Stomach (tissue), 8 donors: ENCODE measurements at regions not wholly inside any gene's neighbourhood (a gene's known extent, or its start where the extent isn't known, plus 50 kb on each side); places are given as distances from the start of the nearest gene placed in this dataset.

Experiments used
- DNase-seq, 2 donors: peaks; one replicate each; pipeline versions ENCODE4 v3.0.0 to v3.0.0-alpha.2; 2013 to 2019
- H3K27ac ChIP-seq, 5 donors: fragments of 200-600 bp in 4 of 5; sonication (generic) in 4 of 5; one replicate each; pipeline ENCODE4 v1.5.1; 2013 to 2019; ENCODE audit warnings: mild to moderate bottlenecking in 1 of 5, moderate library complexity in 1 of 5
- H3K27me3 ChIP-seq, 3 donors: fragments of 200-600 bp; sonication (generic); one replicate each; pipeline ENCODE4 v1.5.1; 2017 to 2019; ENCODE audit warnings: mixed run types in 1 of 3
- H3K36me3 ChIP-seq, 4 donors: fragments of 200-600 bp; sonication (generic); 1 replicate in 3 of 4; 2 replicates in 1 of 4; pipeline ENCODE4 v1.5.1; 2016 to 2019
- H3K4me1 ChIP-seq, 4 donors: fragments of 200-600 bp; sonication (generic); one replicate each; pipeline ENCODE4 v1.5.1; 2016 to 2019
- H3K4me3 ChIP-seq, 4 donors: fragments of 200-600 bp; sonication (generic) in 3 of 4; one replicate each; pipeline ENCODE4 v1.5.1; 2016 to 2019; ENCODE audit warnings: mild to moderate bottlenecking in 1 of 4
- H3K9me3 ChIP-seq, 4 donors: fragments of 200-600 bp; sonication (generic); one replicate each; pipeline ENCODE4 v1.5.1; 2016 to 2019
- EP300 ChIP-seq: sonication (generic); formaldehyde crosslinking; IDR thresholded peaks from one replicate; pipeline ENCODE4 v1.6.1; 2017; ENCODE audit warnings: antibody characterized with exemption
- POLR2A ChIP-seq, 4 donors: fragments of 450-650 bp; IDR thresholded peaks; one replicate each; pipeline ENCODE4 v1.6.1; 2016; ENCODE audit warnings: antibody characterized with exemption in 4 of 4, control low read depth in 2 of 4, mild to moderate bottlenecking in 1 of 4, moderate library complexity in 1 of 4
- POLR2AphosphoS5 ChIP-seq, 3 donors: sonication (generic); formaldehyde crosslinking; IDR thresholded peaks; one replicate each; pipeline ENCODE4 v1.6.1; 2016; ENCODE audit warnings: antibody characterized with exemption in 3 of 3
- WGBS, 5 donors: extraction: QIAGEN DNeasy Blood & Tissue Kit in 3 of 5; methylation state at CpG; one replicate each; pipeline versions ENCODE4 v1.1.5 to v1.1.7; 2013 to 2018; 5-methylcytosine and 5-hydroxymethylcytosine counted together
- intact Hi-C: fragments of 100-400 bp; cut with DNase I; formaldehyde crosslinking; loops from one replicate; pipeline ENCODE4 v1.15.1; 2023; ENCODE audit warnings: low total_unique reads
- TF ChIP-seq, protein P1 (sequence below), 7 experiments: fragments of 450-650 bp in 4 of 7; fragments of 200-600 bp in 3 of 7; sonication (generic) in 3 of 7; IDR thresholded peaks; one replicate each; pipeline ENCODE4 v1.5.1; 2016 to 2019; ENCODE audit warnings: antibody characterized with exemption in 7 of 7, control low read depth in 2 of 7, mild to moderate bottlenecking in 1 of 7
- donor health status: healthy with polysubstance abuse.
- donor health status: Bipolar disorder and iron deficiency.
- donor health status: healthy.

DNA sequence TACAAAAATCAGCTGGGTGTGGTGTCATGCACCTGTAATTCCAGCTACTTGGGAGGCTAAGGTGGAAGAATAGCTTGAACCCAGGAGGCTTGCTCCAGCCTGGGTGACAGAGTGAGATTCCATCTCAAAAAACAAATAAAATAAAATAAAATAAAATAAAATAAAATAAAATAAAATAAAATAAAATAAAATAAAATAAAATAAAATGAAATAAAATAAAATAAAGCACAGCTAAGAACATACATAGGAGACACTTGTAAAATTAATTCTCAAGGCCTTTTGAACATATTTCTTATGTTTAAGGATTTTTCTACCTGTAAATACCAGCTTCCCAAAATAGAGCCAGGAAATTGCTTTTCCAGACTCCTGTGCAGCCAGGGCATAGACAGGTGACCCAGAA is 703.0 kb downstream of the ZPLD1 start:
- Histone ChIP-seq H3K27me3 (no peaks in the 10 kb centered on the region), H3K4me3 (no peak overlapping the region), H3K9me3 (no peaks in the 10 kb centered on the region), H3K4me1 (no peaks in the 10 kb centered on the region), H3K36me3 (no peaks in the 10 kb centered on the region), H3K27ac (no peak overlapping the region)
- TF ChIP-seq EP300 (no peak), POLR2AphosphoS5 (IDR thresholded peaks at IDR 0.05) (no peak), POLR2A (IDR thresholded peaks at IDR 0.05) (no peak)
- TF ChIP-seq, protein P1, sequence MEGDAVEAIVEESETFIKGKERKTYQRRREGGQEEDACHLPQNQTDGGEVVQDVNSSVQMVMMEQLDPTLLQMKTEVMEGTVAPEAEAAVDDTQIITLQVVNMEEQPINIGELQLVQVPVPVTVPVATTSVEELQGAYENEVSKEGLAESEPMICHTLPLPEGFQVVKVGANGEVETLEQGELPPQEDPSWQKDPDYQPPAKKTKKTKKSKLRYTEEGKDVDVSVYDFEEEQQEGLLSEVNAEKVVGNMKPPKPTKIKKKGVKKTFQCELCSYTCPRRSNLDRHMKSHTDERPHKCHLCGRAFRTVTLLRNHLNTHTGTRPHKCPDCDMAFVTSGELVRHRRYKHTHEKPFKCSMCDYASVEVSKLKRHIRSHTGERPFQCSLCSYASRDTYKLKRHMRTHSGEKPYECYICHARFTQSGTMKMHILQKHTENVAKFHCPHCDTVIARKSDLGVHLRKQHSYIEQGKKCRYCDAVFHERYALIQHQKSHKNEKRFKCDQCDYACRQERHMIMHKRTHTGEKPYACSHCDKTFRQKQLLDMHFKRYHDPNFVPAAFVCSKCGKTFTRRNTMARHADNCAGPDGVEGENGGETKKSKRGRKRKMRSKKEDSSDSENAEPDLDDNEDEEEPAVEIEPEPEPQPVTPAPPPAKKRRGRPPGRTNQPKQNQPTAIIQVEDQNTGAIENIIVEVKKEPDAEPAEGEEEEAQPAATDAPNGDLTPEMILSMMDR (IDR thresholded peaks at IDR 0.05): no peak
- intact Hi-C loops: no loop called here
- no peak for DNase-seq

DNA sequence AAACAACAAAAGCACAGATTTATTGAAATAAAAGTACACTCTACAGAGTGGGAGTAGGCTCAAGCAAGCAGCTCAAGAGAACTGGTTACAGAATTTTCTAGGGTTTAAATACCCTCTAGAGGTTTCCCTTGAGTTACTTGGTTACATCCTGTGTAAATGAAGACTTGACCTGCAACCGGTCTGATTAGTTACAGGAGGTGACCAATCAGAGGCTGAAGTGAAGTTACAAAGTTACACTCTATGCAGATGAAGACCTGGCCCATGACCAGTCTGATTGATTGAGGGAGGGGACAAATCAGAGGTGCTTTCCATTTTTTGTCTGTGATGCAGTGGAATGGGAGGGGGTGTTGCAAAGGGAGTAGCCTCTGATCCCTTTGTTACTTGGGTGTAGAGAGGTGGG is 723.4 kb downstream of the ZPLD1 start:
- intact Hi-C loops: no loop called here
- Histone ChIP-seq H3K27me3 (no peaks in the 10 kb centered on the region), H3K4me1 (no peaks in the 10 kb centered on the region), H3K27ac (no peak overlapping the region), H3K36me3 (no peaks in the 10 kb centered on the region), H3K4me3 (no peak overlapping the region), H3K9me3 (no peaks in the 10 kb centered on the region)
- 31 to 69% (median 63%) methylated on average over 1 of the region's 1 CpG for WGBS, 5 donors
- DNase-seq: no peak
- TF ChIP-seq POLR2AphosphoS5 (IDR thresholded peaks at IDR 0.05) (no peak), EP300 (no peak), POLR2A (IDR thresholded peaks at IDR 0.05) (no peak)
- TF ChIP-seq, protein P1 (IDR thresholded peaks at IDR 0.05): no peak

DNA sequence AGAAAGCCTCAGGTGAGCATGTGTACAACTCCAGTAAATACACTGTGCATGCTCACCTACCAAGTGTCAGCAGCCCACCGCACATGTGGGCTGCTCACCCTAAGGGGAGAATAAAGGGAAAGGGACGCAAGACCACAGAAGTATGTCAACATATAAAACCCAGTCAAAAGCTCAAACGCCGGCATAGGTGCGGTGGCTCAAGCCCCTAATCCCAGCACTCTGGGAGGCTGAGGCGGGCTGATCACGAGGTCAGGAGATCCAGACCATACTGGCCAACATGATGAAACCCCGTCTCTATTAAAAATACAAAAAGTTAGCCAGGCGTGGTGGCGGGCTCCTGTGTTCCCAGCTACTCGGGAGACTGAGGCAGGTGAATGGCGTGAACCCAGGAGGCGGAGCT is 732.1 kb downstream of the ZPLD1 start:
- H3K4me3 ChIP-seq: no peak overlapping the region
- no peak overlapping the region for H3K27ac ChIP-seq
- 94 to 96% (median 95%) methylated on average over 13 of the region's 13 CpGs for WGBS, 5 donors
- DNase-seq: no peak
- no peaks in the 10 kb centered on the region for H3K27me3 ChIP-seq
- H3K36me3 ChIP-seq: no peaks in the 10 kb centered on the region
- H3K4me1 ChIP-seq: no peaks in the 10 kb centered on the region
- TF ChIP-seq POLR2AphosphoS5 (IDR thresholded peaks at IDR 0.05) (no peak), EP300 (no peak), POLR2A (IDR thresholded peaks at IDR 0.05) (no peak)
- TF ChIP-seq, protein P1 (IDR thresholded peaks at IDR 0.05): no peak
- H3K9me3 ChIP-seq: no peaks in the 10 kb centered on the region
- intact Hi-C loops: no loop called here

DNA sequence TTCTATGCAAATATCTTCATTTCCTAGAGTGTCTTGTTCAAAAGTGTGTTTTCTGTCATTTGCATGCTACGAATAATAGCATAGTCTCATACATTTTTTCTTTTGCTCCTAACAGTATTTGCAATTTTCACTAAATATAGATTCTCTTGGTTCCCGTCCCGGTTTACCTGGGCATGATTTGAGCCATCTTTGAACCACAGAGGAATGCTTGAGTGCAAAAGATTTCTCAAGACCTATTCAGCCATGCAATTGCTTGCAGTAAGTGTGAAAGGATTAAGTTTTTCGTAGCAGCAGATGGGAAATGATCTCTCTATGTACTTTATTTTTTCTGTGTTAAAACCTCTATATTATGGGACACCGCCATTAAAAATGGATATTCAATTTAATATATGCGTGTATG is 733.0 kb downstream of the ZPLD1 start:
- intact Hi-C loops: no loop called here
- WGBS, 5 donors: 80 to 87% (median 84%) methylated on average over 6 of the region's 6 CpGs
- no peak for DNase-seq

More for the DNA sequence above, 733.0 kb downstream of the ZPLD1 start:
- H3K4me1 ChIP-seq: no peaks in the 10 kb centered on the region
- H3K27me3 ChIP-seq: no peaks in the 10 kb centered on the region
- H3K9me3 ChIP-seq: no peaks in the 10 kb centered on the region
- H3K36me3 ChIP-seq: no peaks in the 10 kb centered on the region
- H3K27ac ChIP-seq: no peak overlapping the region
- TF ChIP-seq POLR2A (IDR thresholded peaks at IDR 0.05): no peak
- no peak for TF ChIP-seq EP300
- TF ChIP-seq POLR2AphosphoS5 (IDR thresholded peaks at IDR 0.05): no peak
- TF ChIP-seq, protein P1 (IDR thresholded peaks at IDR 0.05): no peak
- no peak overlapping the region for H3K4me3 ChIP-seq
